Fibroblast of mammary gland (primary cell): ENCODE measurements at regions not wholly inside any gene's neighbourhood (a gene's known extent, or its start where the extent isn't known, plus 50 kb on each side); places are given as distances from the start of the nearest gene placed in this dataset.

Experiments
- DNase-seq: peaks from one replicate; pipeline ENCODE4 v3.0.0-alpha.2; 2010; ENCODE audit warnings: low read depth
- H3K4me3 ChIP-seq: 2 replicates; pipeline ENCODE4 v1.5.1; 2011; ENCODE audit warnings: low read depth, mild to moderate bottlenecking, low read length, moderate library complexity; ENCODE audit not compliant: control insufficient read depth
- TF ChIP-seq, protein P1 (sequence below): conservative IDR thresholded peaks from 2 replicates; pipeline ENCODE4 v1.5.1; 2011; ENCODE audit warnings: low read depth, low read length, inconsistent platforms; ENCODE audit not compliant: control insufficient read depth, insufficient read depth

DNA sequence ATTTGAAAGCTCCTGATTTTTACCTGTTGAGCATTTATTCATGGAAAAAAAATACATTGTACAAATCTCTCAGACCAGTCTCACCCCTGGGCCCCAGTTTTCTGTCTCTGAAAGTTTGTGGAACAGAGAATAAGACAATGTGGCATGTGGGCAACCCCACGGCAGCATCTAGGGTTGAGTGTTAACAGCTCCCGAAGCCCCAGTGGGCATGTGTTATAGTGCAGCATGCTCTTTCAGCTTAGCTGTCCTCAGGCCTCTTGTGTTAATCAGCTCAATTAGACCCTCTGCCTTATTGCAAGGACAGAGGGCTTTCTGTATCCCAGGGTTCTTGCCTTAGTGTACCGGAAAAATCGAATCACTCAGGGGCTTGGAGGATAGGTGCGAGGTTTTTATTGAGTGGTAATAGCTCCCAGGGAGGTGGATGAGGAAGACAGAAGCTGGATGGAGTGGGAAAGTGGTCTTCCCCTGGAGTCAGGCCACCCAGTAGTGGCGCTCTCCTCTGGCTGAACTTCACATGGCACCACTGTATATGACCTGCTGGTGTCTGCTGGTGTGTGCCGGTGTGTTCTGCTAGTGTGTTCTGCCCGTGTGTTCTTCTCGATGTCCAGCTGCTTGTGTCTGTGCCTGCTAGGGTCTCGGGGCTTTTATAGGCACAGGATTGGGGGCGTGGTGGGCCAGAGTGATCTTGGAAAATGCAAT is 382.8 kb downstream of the EPM2A start:
- no peak for DNase-seq
- H3K4me3 ChIP-seq, result no peak overlapping the region
- TF ChIP-seq, protein P1, sequence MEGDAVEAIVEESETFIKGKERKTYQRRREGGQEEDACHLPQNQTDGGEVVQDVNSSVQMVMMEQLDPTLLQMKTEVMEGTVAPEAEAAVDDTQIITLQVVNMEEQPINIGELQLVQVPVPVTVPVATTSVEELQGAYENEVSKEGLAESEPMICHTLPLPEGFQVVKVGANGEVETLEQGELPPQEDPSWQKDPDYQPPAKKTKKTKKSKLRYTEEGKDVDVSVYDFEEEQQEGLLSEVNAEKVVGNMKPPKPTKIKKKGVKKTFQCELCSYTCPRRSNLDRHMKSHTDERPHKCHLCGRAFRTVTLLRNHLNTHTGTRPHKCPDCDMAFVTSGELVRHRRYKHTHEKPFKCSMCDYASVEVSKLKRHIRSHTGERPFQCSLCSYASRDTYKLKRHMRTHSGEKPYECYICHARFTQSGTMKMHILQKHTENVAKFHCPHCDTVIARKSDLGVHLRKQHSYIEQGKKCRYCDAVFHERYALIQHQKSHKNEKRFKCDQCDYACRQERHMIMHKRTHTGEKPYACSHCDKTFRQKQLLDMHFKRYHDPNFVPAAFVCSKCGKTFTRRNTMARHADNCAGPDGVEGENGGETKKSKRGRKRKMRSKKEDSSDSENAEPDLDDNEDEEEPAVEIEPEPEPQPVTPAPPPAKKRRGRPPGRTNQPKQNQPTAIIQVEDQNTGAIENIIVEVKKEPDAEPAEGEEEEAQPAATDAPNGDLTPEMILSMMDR, result no peak

DNA sequence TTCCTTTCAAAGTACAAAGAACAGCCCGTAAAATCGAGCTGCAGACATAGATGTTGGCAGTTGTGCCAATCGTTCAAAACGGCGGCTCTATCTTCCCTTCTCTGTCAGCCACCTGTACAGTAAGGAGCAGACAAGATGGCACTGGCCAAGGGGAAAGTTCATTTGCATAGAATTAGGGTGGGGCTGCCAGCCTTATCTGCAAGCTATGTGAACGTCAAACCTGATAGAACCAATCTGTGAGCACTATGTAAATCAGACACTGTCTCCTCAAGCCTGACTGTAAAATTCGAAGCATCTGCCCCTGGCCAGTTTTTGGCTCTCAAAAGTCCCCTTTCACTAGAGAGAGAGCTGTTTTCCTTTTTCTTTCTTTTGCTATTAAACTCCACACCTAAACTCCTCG is 374.5 kb downstream of the EPM2A start:
- TF ChIP-seq, protein P1, result no peak
- H3K4me3 ChIP-seq, result no peak overlapping the region
- DNase-seq, result no peak

DNA sequence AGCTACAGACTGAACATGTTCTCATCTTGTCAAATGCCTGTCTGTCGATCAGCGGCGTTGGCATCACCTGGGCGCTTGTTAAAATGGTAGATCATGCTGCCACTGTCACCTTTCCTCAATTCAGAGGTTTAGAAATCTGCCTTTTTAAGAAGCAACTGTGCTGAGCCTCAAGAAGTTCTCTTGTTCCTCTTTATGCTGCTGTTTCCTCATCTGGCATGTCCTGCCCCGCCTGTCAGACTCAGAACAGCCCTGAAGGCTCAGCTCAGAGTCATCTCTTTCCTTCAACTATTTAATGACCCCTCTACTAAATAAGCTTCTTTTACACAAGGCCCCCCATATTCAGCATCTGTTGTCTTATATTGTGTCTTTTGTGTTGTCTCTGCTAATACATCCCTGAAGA is 368.2 kb downstream of the EPM2A start:
- no peak for DNase-seq
- no peak overlapping the region for H3K4me3 ChIP-seq
- TF ChIP-seq, protein P1, result no peak

DNA sequence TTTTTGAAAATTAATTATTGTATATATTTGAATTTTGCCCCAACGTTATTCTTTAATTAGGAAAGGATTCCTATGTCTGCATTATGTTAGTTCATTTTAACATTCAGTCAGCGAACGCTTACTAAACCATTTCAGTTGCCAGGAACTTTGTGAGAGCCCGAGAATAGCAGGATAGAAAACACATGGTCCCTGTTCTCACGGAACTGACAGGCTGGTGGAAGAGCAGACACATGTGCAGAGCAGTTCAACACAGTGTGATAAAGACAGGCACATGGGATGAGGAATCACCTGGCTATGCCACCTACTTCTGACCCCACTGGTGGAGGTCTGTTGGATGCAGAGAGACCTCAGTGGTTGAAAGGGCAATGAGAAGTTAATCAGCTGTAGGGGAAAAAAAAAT is 367.2 kb downstream of the EPM2A start:
- DNase-seq, result peak; percentile 42
- no peak overlapping the region for H3K4me3 ChIP-seq
- TF ChIP-seq, protein P1, result no peak

DNA sequence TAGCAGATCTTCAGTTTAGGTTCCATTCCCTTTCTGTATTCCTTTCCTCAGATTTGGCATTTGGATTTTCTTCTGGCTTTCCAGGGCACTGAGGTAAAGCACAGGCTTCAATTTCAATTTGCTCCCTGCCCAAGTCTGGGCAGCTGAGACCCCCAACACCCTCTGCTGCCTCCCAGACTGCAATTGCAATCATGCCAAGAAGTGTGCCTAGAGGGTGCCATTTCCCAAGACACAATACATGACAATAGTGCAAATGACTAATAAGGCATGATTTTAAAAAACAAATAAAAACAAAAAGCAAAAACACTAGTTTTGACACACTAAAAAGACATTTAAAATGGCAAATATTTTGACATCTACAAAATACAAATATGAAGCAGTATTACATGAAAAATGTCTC is 364.8 kb downstream of the EPM2A start:
- TF ChIP-seq, protein P1, result no peak
- DNase-seq, result no peak
- H3K4me3 ChIP-seq, result no peak overlapping the region

DNA sequence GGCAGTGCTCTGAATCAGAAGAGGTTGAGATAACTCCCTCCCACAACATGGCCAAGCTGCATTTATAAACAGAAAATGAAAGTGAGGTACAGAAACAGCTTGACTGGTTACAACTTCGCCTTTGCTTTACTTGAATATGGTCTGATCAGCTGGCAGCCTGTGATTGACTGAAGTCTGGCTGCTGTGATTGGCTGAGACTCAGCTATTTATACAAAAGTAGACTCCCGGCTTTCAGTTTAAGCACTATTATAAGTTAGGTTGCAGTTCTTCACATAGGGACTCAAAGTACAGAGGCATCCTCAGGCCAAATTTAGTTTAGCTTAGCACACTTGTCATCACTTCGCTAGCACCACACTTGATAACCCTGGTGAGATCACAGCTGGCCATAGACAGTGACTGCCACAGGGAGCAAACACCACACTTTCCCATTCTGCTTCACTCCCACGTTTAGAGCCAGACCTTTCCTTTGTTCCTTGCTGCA is 362.6 kb downstream of the EPM2A start:
- DNase-seq, result peak; percentile 65
- TF ChIP-seq, protein P1, result no peak
- no peak overlapping the region for H3K4me3 ChIP-seq

DNA sequence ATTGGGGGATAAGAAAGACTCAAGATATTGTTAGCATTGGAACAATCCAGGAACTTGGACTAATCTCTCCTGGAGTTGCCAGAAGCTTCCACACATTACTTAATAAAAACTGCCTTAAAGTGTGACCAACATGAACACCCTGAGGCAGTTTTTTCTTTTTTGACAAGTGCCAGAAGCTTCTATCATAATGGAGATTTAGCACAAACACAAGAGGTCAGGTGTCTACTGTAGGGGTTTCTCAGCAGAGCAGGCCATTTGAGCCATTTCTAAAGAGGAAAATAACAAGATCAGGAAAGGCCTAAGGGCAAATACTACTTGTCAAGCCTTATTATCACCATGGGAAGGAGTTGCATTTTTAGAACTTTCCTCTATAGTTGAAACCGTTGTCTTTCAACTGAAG is 361.5 kb downstream of the EPM2A start:
- H3K4me3 ChIP-seq, result no peak overlapping the region
- TF ChIP-seq, protein P1, result no peak
- no peak for DNase-seq
